ENCODE measurements at regions not wholly inside any gene's neighbourhood (a gene's known extent, or its start where the extent isn't known, plus 50 kb on each side); places are given as distances from the start of the nearest gene placed in this dataset.

DNA sequence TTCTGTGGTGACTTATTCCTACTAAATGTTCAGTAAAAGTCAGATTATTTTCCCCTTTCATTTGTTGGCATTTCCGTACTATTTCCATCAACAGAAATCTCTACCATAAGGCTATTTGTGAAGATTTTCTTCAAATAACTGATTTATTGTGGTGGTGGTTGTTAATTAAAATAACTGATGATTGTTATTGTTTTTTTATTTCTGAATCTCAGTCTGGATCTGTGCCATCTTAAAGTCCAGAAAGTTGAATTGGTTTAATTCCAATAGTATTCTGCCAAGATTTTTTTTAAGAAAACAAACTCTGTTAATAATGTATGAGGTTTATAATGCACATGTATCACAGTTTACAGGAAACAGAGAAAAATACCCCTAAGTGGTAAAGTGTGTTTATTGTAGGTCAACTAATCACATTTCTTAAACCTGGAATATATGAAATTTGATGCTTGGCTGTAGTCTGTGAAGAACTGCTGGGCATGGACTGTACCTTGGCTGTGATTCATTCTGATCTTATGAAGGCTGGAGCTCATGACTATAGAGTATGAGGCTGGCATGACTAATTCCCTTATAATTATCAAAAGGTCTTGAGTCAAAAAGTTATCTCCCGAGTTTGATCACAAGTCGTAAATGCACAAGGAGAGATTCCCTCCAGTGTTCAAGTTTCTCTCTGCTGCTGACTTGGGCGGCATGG is 134.2 kb upstream of the RND3 start:
- peak; percentile 56 to 90 for ATAC-seq
- intact Hi-C loops (cut with DNase I) = no loop called here
- no peak for DNase-seq

DNA sequence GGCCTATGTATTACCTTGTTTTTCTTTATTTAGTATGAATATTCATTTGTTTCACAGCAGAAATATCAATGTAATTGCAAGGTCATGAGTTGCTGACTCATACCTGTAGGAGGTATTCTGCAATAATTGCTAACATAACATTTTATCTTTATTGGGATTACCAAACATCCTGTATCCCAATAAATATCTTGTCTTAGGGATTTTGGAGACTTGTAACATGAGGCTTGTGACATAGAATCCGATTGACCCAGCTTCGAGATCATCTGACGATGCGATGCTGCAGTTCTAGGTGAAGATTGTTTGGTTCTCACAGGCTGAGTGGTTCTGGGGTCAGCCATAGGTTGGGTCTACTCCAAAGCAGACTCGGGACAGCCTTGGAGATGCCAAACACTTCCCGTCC is 133.4 kb upstream of the RND3 start:
- DNase-seq (no peak), ATAC-seq (peak in 1 of 2 donors; percentile 23)
- intact Hi-C loops (cut with DNase I) = no loop called here

DNA sequence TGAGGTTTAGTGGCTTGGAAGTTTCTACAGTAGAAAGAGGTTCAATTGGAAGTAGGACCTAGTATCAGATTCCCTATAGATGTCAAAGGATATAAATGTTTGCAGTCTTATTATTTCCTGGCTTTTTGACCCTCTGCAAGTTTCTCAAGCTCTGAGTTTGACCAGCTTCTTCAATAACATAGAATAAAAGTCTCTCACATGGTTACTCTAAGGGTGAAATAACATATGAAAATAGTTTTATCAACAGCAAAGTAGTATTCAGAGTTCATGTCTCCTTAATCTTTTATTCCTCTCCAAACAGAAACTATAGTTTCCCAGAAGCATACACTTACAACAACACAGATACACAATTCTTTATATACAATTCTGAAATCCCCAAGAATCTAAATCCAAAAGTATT is 132.9 kb upstream of the RND3 start:
- intact Hi-C loops (cut with DNase I) = no loop called here
- no peak for ATAC-seq
- no peak for DNase-seq

DNA sequence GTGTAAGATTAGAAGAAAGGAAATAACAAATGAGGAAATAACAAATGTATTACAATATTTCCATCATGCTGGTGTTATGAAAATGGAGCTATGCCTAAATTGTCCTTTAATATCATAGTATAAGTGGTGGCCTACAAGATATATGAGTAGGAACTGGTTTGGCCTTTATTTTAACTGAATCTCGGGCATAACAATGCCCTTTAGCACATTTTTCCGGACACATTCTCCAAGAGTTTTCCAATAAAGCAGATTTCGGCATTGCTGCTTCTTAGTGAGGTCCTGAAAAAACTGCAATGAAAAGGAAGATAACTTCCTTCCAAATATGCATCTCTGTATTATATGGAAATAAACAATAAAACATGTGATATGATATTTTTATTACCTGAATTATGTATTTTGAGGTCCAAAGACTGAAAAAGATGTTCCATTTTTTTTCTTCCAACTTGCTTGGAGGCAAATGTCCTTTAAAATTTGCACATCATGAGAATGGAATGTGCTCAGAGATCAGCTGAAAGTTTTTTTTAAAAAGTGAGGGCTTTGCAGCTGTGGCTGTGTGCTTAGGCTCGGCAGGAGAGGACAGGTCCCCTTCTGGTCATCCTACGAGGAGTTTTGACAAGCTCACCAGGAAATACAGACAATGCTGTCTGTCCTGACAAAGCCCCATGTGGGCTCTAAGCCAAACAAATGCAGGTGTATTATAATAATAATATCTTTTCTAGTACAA is 132.3 kb upstream of the RND3 start:
- ATAC-seq (peak; percentile 44 to 71), DNase-seq (no peak)
- intact Hi-C loops (cut with DNase I) = loop anchor here in 1 of 2 donors (10.0 kb wide), 1 partner anchor 195 kb away; no protein-coding TSS in a partner anchor

DNA sequence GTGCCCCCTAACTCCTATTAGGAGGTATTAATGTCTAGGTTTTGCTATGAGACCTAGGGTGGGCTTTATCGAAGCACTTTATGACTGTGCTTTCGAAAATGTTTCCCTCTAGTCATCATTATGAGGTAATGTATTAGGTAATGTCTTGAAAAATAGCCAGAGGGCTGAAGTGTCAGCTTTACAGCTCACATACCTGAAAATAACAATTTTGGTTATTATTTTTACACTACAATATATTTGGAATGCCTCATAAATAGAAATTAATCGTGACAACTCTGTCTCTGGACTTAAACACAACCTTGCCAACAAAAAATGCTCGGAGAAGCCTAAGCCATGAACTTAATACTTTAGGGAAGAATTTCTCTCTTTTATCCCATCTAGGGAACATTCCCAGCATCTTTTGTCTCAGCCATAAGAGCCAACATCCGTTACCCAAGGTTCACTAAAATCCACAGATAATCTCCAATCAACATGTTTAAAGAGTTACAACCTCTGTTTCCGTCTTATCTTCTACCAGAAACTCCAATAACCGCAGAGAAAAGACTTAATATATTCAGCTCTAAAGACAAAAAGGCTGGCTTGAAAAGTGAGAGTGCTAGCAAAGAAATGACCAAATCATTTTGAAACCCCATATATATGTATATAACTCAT is 130.9 kb upstream of the RND3 start:
- ATAC-seq (peak in 1 of 2 donors; percentile 37), DNase-seq (no peak)
- intact Hi-C loops (cut with DNase I) = loop anchor here in 1 of 2 donors (10.0 kb wide), 1 partner anchor 194 kb away; no protein-coding TSS in a partner anchor

DNA sequence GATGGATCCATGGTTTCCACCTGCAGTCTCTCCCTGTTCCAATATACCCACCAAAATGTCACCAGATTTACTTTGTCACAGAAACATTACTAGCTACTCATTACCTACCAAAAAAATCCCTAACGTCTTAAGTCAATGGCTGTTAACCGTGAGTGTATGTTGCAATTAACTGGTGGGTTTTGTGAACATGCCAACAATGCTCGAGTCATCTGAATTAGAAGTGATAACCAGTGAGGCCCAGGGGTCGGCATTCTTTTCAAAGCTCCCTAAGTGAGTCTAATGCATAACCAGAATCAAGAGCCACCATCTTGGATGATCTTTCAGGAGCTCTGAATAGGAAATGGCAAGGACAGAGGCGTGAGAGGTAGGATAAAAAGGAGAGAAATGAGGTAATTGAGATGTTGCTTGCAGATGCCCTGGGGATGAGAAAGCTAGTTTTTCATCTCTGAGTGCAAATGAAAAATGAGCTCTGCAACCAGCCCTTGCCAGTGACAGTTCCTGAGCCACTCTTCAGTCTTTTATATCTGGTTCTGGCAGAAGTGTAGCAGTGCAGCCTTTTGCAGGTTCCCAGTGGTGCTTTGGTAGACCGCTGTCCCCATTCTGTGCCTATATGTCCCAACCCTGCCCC is 130.0 kb upstream of the RND3 start:
- no peak for ATAC-seq

DNA sequence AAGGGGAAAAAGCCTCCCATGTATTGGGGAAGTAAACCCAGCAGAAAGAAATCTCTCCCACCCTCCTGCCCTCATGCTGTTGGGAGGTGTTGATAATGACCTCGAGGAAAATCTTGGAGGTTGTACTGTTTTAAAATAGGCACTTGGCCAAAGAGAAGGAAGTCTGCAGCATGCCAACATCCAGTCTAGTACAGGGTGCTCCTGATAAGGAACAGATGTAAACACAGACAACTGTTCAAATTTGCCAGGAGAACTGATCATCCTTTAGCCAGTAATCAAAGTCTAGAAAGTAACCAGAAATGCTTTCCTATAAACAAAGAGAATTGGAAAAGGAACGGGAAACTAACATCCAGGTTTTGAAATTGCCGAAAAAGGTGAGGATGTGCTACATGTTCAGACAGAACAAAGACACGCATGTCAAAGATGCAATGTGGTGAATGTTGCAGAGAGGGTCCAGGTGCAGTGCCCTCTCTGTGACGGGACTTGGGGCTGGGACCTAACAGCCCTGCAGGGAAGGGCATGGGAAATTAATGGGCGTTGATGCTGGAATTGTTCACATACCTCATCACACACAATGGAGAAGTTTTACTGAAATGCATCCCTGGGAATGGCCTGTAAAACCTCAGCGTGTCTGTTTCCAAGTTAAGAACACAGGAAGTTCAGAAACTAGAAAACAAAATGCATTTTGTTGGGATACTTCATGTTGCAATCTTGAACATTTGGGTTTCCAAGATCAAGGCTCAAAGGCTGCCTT is 125.7 kb upstream of the RND3 start:
- intact Hi-C loops (cut with DNase I) = loop anchor here in 1 of 2 donors (5.0 to 10.0 kb wide), 2 partner anchors 188 to 1016 kb away; no protein-coding TSS in a partner anchor
- DNase-seq (no peak), ATAC-seq (no peak)

More for the DNA sequence above, 130.0 kb upstream of the RND3 start:
- intact Hi-C loops (cut with DNase I) = loop anchor here in 1 of 2 donors (10.0 kb wide), 1 partner anchor 193 kb away; no protein-coding TSS in a partner anchor
- no peak for DNase-seq

DNA sequence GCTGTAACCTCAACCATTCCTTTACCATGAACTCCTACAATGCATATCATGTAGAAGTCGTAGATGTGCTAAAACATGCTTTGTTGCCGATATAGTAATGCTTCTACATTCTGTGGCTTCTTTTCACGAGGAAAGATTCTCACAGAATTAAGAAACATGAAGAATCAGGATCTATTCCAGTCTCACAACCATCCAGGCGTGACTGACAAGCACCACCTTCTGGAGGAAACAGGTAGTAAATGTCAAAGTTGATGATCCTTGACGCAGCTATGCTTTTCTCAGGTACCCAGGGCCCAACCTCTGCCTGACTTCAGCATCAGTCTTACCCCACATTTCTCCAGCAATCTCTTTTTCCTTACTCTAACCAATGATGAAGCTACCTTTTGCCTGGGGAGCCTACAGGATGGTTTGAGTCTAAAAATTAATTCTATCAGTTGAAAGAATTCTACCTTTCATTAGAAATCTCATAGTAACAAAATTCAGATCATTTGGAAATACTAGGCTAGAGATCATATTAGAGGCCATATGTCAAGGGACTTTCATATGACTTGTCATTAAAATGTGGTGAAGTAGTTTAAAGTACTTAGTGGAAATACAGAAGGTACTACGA is 123.3 kb upstream of the RND3 start:
- intact Hi-C loops (cut with DNase I) = loop anchor here in 1 of 2 donors (5.0 to 10.0 kb wide), 2 partner anchors 186 to 1013 kb away; no protein-coding TSS in a partner anchor
- DNase-seq (no peak), ATAC-seq (no peak)

DNA sequence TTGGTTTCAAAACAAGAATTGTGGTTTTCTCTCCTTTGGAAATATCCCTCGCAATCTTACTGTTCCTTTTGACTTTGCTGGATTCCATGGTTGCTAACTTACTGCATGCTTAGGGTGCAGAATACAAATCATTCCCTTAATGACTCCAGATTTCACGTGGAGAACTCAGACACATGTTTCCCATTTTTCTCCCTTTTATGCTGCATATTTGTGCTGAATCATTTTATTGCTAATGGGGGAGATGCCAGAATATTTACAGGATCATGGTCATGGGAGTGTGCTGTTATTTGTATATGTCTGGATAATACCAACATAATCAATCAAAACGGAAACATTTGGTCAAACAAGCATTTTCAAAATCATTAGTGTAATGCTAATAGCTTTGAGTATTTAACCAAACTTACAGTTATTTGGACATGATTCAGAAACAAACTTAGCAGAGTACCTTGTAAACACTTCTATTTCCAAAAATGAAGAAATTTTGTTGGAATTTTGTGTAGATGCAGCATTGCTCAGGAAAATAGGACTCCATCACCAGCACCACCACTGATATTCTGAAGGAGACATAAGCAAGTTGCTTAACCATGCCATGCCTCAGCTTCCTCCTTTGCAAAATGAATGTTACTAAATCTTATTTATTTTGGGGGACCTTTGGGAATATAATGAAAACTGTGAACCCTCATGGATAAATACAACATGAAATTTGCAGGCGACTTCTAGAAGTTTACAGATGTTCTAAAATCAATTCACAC is 122.5 kb upstream of the RND3 start:
- DNase-seq (no peak), ATAC-seq (no peak)
- intact Hi-C loops (cut with DNase I) = loop anchor here in 1 of 2 donors (5.0 to 10.0 kb wide), 2 partner anchors 185 to 1013 kb away; no protein-coding TSS in a partner anchor

DNA sequence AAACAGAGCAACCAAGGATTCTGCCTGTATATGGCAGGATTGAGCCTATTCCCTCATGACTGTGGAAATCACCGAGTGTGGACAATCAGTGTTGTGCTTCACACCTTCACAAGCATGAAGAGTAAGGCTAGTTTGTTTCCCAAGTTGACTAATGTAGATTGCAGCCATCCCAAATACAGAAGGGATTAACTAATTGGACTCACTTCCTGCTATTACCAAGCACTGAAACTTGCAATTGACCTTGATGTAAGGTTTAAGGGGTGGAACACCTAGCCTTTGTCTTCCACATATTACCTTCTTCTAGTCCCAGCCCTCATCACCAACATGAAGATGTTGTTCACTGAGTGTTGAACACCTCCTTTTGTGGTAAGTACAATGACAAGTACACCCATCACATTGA is 120.9 kb upstream of the RND3 start:
- DNase-seq (no peak), ATAC-seq (no peak)
- intact Hi-C loops (cut with DNase I) = no loop called here

DNA sequence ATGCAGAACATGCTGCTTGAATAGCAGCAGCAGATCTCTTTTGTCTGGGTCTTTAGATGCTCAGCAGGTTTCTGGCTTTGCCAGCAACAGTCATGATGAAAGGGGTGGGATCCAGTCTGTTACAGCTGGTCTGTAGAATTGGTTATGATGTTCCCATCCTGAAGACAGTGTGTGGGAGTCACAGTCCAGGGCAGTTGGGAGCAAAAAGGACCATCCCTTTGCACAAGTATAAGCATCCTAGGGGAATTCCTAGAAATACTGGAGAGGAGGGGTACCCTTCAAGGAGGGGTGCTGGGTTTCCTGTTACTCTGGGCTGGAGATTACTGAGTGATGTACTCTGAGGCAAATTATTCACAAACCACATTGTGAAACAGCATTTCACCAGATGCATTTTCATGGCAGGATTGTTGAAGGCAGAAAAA is 119.9 kb upstream of the RND3 start:
- ATAC-seq (no peak), DNase-seq (no peak)
- intact Hi-C loops (cut with DNase I) = no loop called here

DNA sequence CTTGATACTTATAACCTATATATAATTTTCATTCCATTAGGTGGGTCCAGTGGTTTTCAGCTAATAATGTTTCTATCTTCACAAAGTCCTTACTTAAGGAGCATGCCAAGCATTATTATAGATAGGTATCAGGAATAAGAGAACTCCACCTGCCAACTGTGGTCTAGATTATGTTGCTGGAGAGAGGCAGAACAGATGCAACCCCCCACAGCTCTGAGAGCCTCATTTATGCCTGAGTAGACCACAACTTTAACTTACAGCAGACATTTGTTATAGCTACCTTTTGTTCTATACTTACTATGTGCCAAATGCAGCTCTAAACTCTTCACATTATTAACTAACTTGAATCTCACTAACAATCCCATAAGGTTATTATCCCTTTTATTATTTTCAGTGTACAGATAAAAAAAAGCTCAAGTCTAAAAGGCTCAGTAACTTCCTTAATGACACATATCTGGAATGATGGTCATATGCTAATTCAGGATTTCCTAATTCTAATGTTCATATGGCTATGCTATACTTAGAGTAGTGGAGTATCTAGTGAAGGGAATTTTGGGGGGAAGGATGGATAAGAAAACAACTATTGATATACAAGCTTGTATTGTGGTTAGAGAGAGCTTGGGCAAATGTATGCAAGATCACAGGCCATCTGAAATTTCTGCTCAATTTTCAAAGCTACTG is 119.1 kb upstream of the RND3 start:
- no peak for DNase-seq
- intact Hi-C loops (cut with DNase I) = no loop called here
- no peak for ATAC-seq

DNA sequence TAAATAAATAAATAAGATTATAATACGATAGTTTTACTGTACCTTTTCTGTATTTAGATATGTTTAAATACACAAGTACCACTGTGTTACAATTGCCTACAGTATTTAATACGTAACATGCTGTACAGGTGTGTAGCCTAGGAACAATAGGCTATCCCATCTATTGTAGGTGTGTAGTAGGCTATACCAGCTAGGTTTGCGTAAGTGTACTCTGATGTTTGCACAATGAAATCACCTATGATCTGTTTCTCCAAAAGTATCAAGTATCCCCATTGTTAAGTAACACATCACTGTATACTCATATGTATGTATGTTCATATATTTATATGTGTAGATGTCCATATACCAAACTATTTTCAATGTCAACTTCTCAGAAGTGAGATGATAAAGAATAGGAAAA is 118.2 kb upstream of the RND3 start:
- no peak for ATAC-seq
- DNase-seq = no peak
- intact Hi-C loops (cut with DNase I) = no loop called here

DNA sequence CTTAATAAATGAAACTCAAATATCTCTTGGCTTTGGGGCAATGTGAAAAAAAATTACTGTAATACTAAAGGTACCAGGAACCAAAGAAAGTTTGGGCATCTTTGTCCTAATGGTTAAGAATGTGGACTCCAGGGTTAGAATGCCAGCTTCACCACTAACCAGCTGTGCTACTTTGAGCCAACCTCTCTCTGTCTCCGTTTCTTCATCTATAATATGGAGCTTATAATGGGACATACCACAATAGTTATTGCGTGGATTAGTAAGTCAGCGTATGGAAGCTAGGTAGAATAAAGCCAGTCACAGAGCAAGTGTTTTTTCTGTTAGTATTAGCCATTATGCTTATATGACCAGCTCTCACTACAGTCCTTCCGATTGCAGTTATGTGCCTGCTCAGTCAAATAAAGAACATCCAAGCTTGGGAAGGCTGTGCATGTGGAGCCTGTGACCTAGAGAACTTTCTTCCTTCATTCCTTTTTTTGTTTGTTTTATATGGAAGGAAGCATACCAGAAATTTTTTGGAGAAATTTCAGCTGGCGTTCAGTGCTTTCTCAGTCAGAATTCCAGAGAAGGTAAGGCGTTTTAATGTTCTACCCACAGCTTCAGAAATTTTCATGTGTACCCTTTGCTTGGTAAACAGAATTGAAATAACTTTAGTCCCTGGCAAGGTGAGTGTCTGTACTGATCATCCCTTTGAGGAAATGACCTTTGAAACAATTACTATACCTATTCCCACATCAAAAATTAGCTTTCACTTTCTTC is 114.0 kb upstream of the RND3 start:
- DNase-seq (no peak), ATAC-seq (no peak)
- intact Hi-C loops (cut with DNase I) = no loop called here

DNA sequence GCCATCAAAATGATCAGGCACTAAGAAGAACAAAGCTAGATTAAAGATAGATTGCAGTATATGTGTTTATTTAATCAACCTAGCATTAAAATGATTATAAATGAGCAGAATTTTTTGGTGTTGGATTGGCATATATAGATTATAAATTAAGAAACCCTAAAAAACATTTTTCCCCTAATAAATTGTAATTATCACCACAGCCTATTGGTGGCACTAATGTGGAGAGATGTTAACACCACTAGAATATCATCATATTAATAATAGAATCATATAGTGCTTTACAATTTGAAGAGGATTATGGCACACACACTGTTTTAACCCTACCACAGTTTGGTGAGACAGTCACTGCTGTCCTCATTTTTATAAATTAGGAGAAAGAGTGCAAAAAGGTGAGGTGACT is 112.4 kb upstream of the RND3 start:
- DNase-seq = no peak
- no peak for ATAC-seq
- intact Hi-C loops (cut with DNase I) = no loop called here

DNA sequence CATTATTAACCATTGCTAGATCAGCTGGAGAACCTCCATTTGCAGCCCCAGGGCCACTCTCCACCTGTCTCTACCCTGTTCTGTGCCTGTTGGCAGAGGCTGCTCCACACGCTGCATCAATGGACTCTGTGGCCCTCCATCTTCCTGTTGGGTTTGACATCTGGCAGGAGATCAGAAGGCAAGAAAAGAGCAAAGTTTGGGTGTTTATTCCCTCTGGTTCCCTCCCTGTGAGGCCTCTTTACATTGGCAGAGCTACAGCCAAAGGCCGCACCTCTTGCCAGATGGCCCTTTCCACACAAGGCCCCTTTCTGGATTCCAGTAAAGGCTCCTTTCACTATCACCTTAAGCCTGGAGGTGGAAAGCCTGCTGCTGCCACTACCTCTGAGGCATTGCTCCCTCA is 110.9 kb upstream of the RND3 start:
- DNase-seq (no peak), ATAC-seq (no peak)
- intact Hi-C loops (cut with DNase I) = no loop called here
